OCI-LY7 (cell line): ENCODE measurements at regions not wholly inside any gene's neighbourhood (a gene's known extent, or its start where the extent isn't known, plus 50 kb on each side); places are given as distances from the start of the nearest gene placed in this dataset.
A peak's percentile ranks its signal among the peaks of the same experiment; 100 is the strongest.

Source experiments
- BruUV-seq: library from RNA; stranded (reverse); fragments of 400-500 nt; replicated peaks from 2 replicates; lab custom pipeline; 2021; lab: Mats Ljungman, UMichigan
- CTCF ChIA-PET: fragments of 300-600 bp; sonication (Branson Sonifier 250); formaldehyde crosslinking; loops from one replicate; lab custom pipeline; 2022; ENCODE audit warnings: antibody characterized with exemption; ENCODE audit not compliant: unreplicated experiment; lab: Charles Lee
- POLR2A ChIA-PET: fragments of 300-600 bp; sonication (Branson Sonifier 250); formaldehyde crosslinking; loops from one replicate; lab custom pipeline; 2022; ENCODE audit warnings: antibody characterized with exemption; lab: Charles Lee
- DNase-seq: peaks from one replicate; pipeline ENCODE4 v3.0.0-alpha.2; 2015; ENCODE audit warnings: low spot score
- H2AFZ ChIP-seq: fragments of 200-600 bp; sonication (generic), shearing (Covaris generic); 2 replicates; pipeline ENCODE4 v1.6.1; 2014; ENCODE audit warnings: mild to moderate bottlenecking, antibody characterized with exemption, low read length, moderate library complexity
- H3K27ac ChIP-seq: fragments of 200-600 bp; sonication (generic); 2 replicates; pipeline ENCODE4 v1.5.1; 2014; ENCODE audit warnings: mixed run types, low read depth, mild to moderate bottlenecking, moderate library complexity, low read length, inconsistent platforms; ENCODE audit not compliant: poor library complexity, severe bottlenecking
- H3K36me3 ChIP-seq: fragments of 200-600 bp; sonication (generic); 2 replicates; pipeline ENCODE4 v1.6.1; 2014; ENCODE audit warnings: mild to moderate bottlenecking, antibody characterized with exemption, low read length, moderate library complexity, mixed read lengths; ENCODE audit not compliant: insufficient read depth
- H3K4me1 ChIP-seq: fragments of 200-600 bp; sonication (generic); 2 replicates; pipeline ENCODE4 v1.5.1; 2014; ENCODE audit warnings: mild to moderate bottlenecking, low read length; ENCODE audit not compliant: insufficient read depth, poor library complexity, severe bottlenecking
- H3K4me2 ChIP-seq: fragments of 200-600 bp; sonication (generic); 2 replicates; pipeline ENCODE4 v1.6.1; 2014; ENCODE audit warnings: mild to moderate bottlenecking, low read length
- H3K4me3 ChIP-seq: fragments of 200-600 bp; sonication (generic); 2 replicates; pipeline ENCODE4 v1.5.1; 2014; ENCODE audit warnings: mild to moderate bottlenecking, low read depth, low read length; ENCODE audit not compliant: poor library complexity, severe bottlenecking
- H3K79me2 ChIP-seq: fragments of 200-600 bp; sonication (generic); 2 replicates; pipeline ENCODE4 v1.6.1; 2016; ENCODE audit warnings: low read depth, mild to moderate bottlenecking, low read length, moderate library complexity, mixed read lengths; ENCODE audit not compliant: insufficient read depth
- H3K9me2 ChIP-seq: fragments of 200-600 bp; sonication (generic); 2 replicates; pipeline ENCODE4 v1.6.1; 2016; ENCODE audit warnings: mild to moderate bottlenecking, low read length, mixed read lengths; ENCODE audit not compliant: insufficient read depth
- H3K9me3 ChIP-seq: fragments of 200-600 bp; sonication (generic); 2 replicates; pipeline ENCODE4 v1.6.1; 2014; ENCODE audit warnings: mild to moderate bottlenecking, mixed run types, low read length, mixed read lengths
- H4K20me1 ChIP-seq: fragments of 200-600 bp; sonication (generic); 2 replicates; pipeline ENCODE4 v1.6.1; 2014; ENCODE audit warnings: mild to moderate bottlenecking, antibody characterized with exemption, low read length, moderate library complexity, mixed read lengths; ENCODE audit not compliant: insufficient read depth
- CTCF ChIP-seq: fragments of 200-600 bp; sonication (generic); conservative IDR thresholded peaks from 2 replicates; pipeline ENCODE4 v1.5.1; 2014; ENCODE audit warnings: mild to moderate bottlenecking, antibody characterized with exemption, low read length, moderate library complexity, mixed read lengths
- EZH2phosphoT487 ChIP-seq: fragments of 200-600 bp; sonication (generic); IDR thresholded peaks from 2 replicates; pipeline ENCODE4 v1.6.1; 2018; ENCODE audit warnings: low read depth, borderline replicate concordance, mild to moderate bottlenecking, mixed run types, antibody characterized with exemption, low read length, moderate library complexity, mixed read lengths
- intact Hi-C: fragments of 100-400 bp; cut with micrococcal nuclease; formaldehyde crosslinking; loops from one replicate; pipeline ENCODE4 v1.10.0; 2022; ENCODE audit not compliant: unreplicated experiment

GRCh38 chr20:48421547-48421946 is 406.3 kb downstream of the PREX1 start:
- peak; percentile 17 for DNase-seq
- Histone ChIP-seq H4K20me1 (no peaks in the 10 kb centered on the region), H3K4me1 (no peaks in the 10 kb centered on the region), H3K9me2 (no peaks in the 10 kb centered on the region), H3K27ac (no peak overlapping the region), H3K79me2 (no peaks in the 10 kb centered on the region), H3K4me3 (no peak overlapping the region), H3K36me3 (no peaks in the 10 kb centered on the region), H2AFZ (no peak overlapping the region), H3K4me2 (no peak overlapping the region), H3K9me3 (no peaks in the 10 kb centered on the region)
- ChIA-PET POLR2A (no interaction called here), CTCF (no interaction called here)
- TF ChIP-seq CTCF (peak; percentile 51; the same call in 1 of the 2 replicates), EZH2phosphoT487 (no peak)
- no TSS peak for BruUV-seq
- intact Hi-C loops, result no loop called here

- ChIA-PET POLR2A (interaction anchor here (0.6 to 0.7 kb wide), 2 partner anchors 166 to 647 kb away, joined by 3 to 5 read pairs; no protein-coding TSS in a partner anchor), CTCF (no interaction called here)
- intact Hi-C loops, result no loop called here
- no peak overlapping the region for H2AFZ ChIP-seq
- H3K4me1 ChIP-seq, result no peaks in the 10 kb centered on the region
- DNase-seq, result no peak
- TF ChIP-seq EZH2phosphoT487 (no peak), CTCF (no peak)
- no TSS peak for BruUV-seq
- H4K20me1 ChIP-seq, result no peaks in the 10 kb centered on the region
- H3K36me3 ChIP-seq, result no peaks in the 10 kb centered on the region
- H3K4me3 ChIP-seq, result no peak overlapping the region
- H3K79me2 ChIP-seq, result no peaks in the 10 kb centered on the region
- H3K9me2 ChIP-seq, result no peaks in the 10 kb centered on the region
- H3K9me3 ChIP-seq, result no peaks in the 10 kb centered on the region
- H3K27ac ChIP-seq, result no peak overlapping the region
- no peak overlapping the region for H3K4me2 ChIP-seq
These were observed 407.6 kb downstream of the PREX1 start for GRCh38 chr20:48420176-48420575.

GRCh38 chr20:48419173-48419572 is 408.6 kb downstream of the PREX1 start:
- Histone ChIP-seq H3K36me3 (no peaks in the 10 kb centered on the region), H3K9me3 (no peaks in the 10 kb centered on the region), H3K4me2 (no peak overlapping the region), H2AFZ (no peak overlapping the region), H3K4me3 (no peak overlapping the region), H3K9me2 (no peaks in the 10 kb centered on the region), H3K4me1 (no peaks in the 10 kb centered on the region), H4K20me1 (no peaks in the 10 kb centered on the region), H3K79me2 (no peaks in the 10 kb centered on the region), H3K27ac (no peak overlapping the region)
- ChIA-PET CTCF (no interaction called here), POLR2A (interaction anchor here (0.7 kb wide), 2 partner anchors 365 to 1663 kb away, joined by 4 to 7 read pairs; no protein-coding TSS in a partner anchor)
- intact Hi-C loops, result no loop called here
- BruUV-seq, result no TSS peak
- TF ChIP-seq EZH2phosphoT487 (no peak), CTCF (no peak)
- no peak for DNase-seq
